Activated CD8-positive, alpha-beta T cell treated with anti-CD3 and anti-CD28 coated beads for 36 hours (primary cell): ENCODE measurements at regions not wholly inside any gene's neighbourhood (a gene's known extent, or its start where the extent isn't known, plus 50 kb on each side); places are given as distances from the start of the nearest gene placed in this dataset.

ENCODE experiments used
- ATAC-seq: fragments of 200-7000 bp; cut with Tn5 transposase; one replicate; pipeline ENCODE4 v1.10.0; 2021; ENCODE audit warnings: mild to moderate bottlenecking, moderate library complexity
- CTCF ChIA-PET: fragments of 350-600 bp; sonication (Branson Sonifier 250); formaldehyde crosslinking; loops from one replicate; lab custom pipeline; 2021; ENCODE audit warnings: antibody characterized with exemption; lab: Charles Lee
- POLR2A ChIA-PET: fragments of 350-600 bp; sonication (Branson Sonifier 250); formaldehyde crosslinking; loops from one replicate; lab custom pipeline; 2021; ENCODE audit warnings: antibody characterized with exemption; lab: Charles Lee
- DNase-seq: peaks from one replicate; pipeline ENCODE4 v3.0.0-alpha.2; 2020
- H3K27ac Mint-ChIP-seq: one replicate; pipeline ENCODE4 v1.8.0; 2021; ENCODE audit warnings: mild to moderate bottlenecking, mixed read lengths
- H3K27me3 Mint-ChIP-seq: one replicate; pipeline ENCODE4 v1.8.0; 2021; ENCODE audit warnings: mixed read lengths
- H3K36me3 Mint-ChIP-seq: one replicate; pipeline ENCODE4 v1.8.0; 2021; ENCODE audit warnings: low read depth, mixed read lengths
- H3K4me1 Mint-ChIP-seq: one replicate; pipeline ENCODE4 v1.8.0; 2021; ENCODE audit warnings: low read depth, mixed read lengths
- H3K4me3 Mint-ChIP-seq: one replicate; pipeline ENCODE4 v1.8.0; 2021; ENCODE audit warnings: mild to moderate bottlenecking, moderate library complexity, mixed read lengths
- H3K9me3 Mint-ChIP-seq: one replicate; pipeline ENCODE4 v1.8.0; 2021; ENCODE audit warnings: mixed read lengths
- intact Hi-C: fragments of 100-400 bp; cut with micrococcal nuclease; formaldehyde crosslinking; loops from one replicate; pipeline ENCODE4 v1.10.0; 2022
- TF ChIP-seq, protein P1 (sequence below): fragments of 200-600 bp; IDR thresholded peaks from one replicate; pipeline ENCODE4 v1.8.0; 2022; ENCODE audit warnings: antibody characterized with exemption, mild to moderate bottlenecking

DNA sequence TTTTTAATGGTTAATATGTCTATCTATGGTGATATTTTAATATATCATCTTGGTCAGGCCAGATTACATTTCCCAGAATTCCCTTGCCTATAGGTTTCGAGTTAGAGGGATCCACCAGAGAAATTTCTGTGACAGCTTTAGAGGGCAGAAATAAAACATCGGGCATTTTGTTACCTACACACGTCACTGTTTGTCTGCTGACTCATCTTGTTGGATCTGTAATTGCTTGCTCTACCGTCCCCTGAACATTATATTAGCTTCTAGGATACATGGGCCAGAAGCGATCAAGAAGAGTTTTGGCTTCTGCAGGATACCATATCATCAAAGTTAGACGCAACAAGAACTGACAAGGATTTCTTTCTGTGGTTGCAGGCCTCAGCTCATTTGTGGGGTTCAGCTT lies 795.8 kb upstream of the GCFC2 start:
- no peak for DNase-seq
- intact Hi-C loops, result no loop called here
- no peaks in the 10 kb centered on the region for H3K27me3 Mint-ChIP-seq
- H3K9me3 Mint-ChIP-seq, result peaks cover 4% of the 10 kb centered on the region
- H3K27ac Mint-ChIP-seq, result no peak overlapping the region
- no peak overlapping the region for H3K4me3 Mint-ChIP-seq
- ChIA-PET POLR2A (no interaction called here), CTCF (no interaction called here)
- no peaks in the 10 kb centered on the region for H3K36me3 Mint-ChIP-seq
- TF ChIP-seq, protein P1, sequence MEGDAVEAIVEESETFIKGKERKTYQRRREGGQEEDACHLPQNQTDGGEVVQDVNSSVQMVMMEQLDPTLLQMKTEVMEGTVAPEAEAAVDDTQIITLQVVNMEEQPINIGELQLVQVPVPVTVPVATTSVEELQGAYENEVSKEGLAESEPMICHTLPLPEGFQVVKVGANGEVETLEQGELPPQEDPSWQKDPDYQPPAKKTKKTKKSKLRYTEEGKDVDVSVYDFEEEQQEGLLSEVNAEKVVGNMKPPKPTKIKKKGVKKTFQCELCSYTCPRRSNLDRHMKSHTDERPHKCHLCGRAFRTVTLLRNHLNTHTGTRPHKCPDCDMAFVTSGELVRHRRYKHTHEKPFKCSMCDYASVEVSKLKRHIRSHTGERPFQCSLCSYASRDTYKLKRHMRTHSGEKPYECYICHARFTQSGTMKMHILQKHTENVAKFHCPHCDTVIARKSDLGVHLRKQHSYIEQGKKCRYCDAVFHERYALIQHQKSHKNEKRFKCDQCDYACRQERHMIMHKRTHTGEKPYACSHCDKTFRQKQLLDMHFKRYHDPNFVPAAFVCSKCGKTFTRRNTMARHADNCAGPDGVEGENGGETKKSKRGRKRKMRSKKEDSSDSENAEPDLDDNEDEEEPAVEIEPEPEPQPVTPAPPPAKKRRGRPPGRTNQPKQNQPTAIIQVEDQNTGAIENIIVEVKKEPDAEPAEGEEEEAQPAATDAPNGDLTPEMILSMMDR, result no peak
- no peak for ATAC-seq
- H3K4me1 Mint-ChIP-seq, result no peaks in the 10 kb centered on the region

DNA sequence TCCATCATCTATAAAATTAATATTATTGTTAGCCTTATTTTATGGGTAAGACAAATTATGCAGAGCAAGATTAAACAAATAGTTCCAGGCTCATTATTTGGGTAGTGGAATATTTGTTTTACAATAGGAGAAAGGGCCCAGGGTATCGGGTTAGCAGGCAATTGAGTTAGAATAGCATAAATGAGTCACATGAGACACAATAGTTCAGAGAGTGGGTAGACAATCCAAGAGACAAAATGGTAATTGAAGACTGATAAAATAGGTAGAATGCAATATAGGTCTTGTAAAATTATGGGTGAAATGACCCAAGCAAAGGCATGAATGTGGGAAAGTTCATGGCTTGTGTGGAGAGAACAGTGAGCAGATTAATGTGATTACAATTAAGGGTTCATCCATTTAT lies 790.9 kb upstream of the GCFC2 start:
- no peaks in the 10 kb centered on the region for H3K27me3 Mint-ChIP-seq
- no peak overlapping the region for H3K4me3 Mint-ChIP-seq
- no peaks in the 10 kb centered on the region for H3K4me1 Mint-ChIP-seq
- ATAC-seq, result no peak
- no peaks in the 10 kb centered on the region for H3K36me3 Mint-ChIP-seq
- ChIA-PET POLR2A (no interaction called here), CTCF (no interaction called here)
- TF ChIP-seq, protein P1, result no peak
- H3K27ac Mint-ChIP-seq, result no peak overlapping the region
- no peak for DNase-seq
- H3K9me3 Mint-ChIP-seq, result no peaks in the 10 kb centered on the region
- intact Hi-C loops, result no loop called here

DNA sequence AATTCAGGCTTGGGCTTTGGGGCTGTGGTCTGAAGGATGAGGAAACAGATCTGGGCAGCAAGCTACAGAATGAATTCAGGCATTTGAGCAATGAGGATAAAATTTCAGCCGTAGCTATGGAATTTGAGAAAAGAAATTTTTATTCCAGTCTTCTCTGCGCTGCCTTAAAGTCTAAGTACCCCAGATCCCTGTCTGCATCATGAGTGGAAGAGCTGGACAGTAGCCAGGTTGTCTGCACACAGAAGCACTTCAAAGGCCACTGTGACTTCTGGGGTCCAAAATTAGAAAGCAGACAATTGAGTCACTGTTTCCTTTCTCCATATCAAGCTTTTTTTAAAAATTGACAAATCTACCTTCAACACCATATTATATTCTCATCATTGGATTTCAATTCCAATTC lies 787.6 kb upstream of the GCFC2 start:
- DNase-seq (no peak), ATAC-seq (no peak)
- no peaks in the 10 kb centered on the region for H3K27me3 Mint-ChIP-seq
- H3K4me3 Mint-ChIP-seq, result no peak overlapping the region
- no peak overlapping the region for H3K27ac Mint-ChIP-seq
- ChIA-PET POLR2A (no interaction called here), CTCF (no interaction called here)
- intact Hi-C loops, result no loop called here
- H3K9me3 Mint-ChIP-seq, result no peaks in the 10 kb centered on the region
- no peaks in the 10 kb centered on the region for H3K36me3 Mint-ChIP-seq
- TF ChIP-seq, protein P1, result no peak
- no peaks in the 10 kb centered on the region for H3K4me1 Mint-ChIP-seq

DNA sequence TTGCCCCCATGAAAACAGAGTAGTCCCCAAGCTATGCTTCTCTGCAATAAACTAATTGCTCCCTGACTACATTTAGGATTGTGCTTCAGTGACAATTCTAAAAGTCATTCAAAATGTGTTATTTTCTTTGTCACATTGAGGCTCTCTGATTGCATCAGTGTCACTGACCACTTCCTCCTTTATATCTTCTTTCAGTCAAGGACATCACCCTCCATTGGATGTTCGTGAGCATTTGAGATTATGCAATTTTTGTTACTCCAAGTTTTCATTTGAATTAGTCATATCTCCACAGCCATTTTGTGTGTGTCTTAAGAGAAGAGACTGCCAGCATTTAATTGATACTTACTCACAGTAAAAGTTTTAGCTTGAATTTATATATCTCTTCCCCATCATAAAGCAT lies 780.8 kb upstream of the GCFC2 start:
- ChIA-PET POLR2A (no interaction called here), CTCF (no interaction called here)
- no peaks in the 10 kb centered on the region for H3K36me3 Mint-ChIP-seq
- DNase-seq (no peak), ATAC-seq (no peak)
- TF ChIP-seq, protein P1, result no peak
- intact Hi-C loops, result no loop called here
- no peak overlapping the region for H3K4me3 Mint-ChIP-seq
- H3K27ac Mint-ChIP-seq, result no peak overlapping the region
- H3K9me3 Mint-ChIP-seq, result peaks cover 2% of the 10 kb centered on the region
- H3K4me1 Mint-ChIP-seq, result no peaks in the 10 kb centered on the region
- H3K27me3 Mint-ChIP-seq, result no peaks in the 10 kb centered on the region

DNA sequence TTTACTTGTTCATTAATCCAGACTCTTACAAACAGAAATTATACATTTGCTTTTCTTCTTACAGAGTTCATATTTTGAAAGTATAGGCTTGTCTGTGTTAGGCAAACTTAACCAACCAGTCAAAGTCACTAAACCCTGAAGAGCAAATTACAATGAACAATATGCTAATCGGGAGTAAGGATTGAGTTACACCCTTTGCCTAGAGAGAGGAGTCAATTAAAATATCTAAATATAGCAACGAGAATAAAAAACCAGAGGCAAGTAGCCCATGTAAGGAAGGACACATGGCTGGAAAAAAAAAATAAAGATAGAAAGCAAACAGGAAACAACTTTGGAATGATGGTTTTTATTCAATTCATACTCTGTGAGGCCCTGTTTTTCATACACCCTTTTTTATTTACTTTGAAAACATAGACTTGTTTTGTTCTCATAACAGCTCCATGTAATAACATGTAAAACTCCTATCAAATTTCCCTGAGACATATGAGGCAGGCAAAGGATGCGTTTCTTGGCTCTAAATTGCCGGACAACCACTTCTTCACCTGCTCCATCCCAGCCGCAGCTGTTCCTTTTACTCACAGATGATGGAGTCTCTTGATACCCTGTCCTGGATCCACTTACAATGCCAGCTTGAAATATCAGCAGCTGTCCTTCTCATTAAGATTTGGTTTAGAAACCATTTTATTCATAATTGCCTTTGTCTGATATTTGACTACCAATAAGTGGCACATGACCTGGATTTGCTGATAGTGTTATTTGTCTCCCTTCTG lies 767.7 kb upstream of the GCFC2 start:
- Mint-ChIP-seq H3K4me3 (no peak overlapping the region), H3K27me3 (no peaks in the 10 kb centered on the region), H3K36me3 (no peaks in the 10 kb centered on the region), H3K9me3 (peaks cover 4% of the 10 kb centered on the region), H3K27ac (no peak overlapping the region), H3K4me1 (no peaks in the 10 kb centered on the region)
- ChIA-PET CTCF (no interaction called here), POLR2A (no interaction called here)
- DNase-seq (no peak), ATAC-seq (no peak)
- TF ChIP-seq, protein P1, result no peak
- intact Hi-C loops, result no loop called here
